Kasumi-1 (cell line): ENCODE measurements at regions not wholly inside any gene's neighbourhood (a gene's known extent, or its start where the extent isn't known, plus 50 kb on each side); places are given as distances from the start of the nearest gene placed in this dataset.
"Not testable (repeated sequence)": the region's sequence is repeated elsewhere in the genome, so short reads cannot be mapped to it uniquely, and the experiment has no call there.

Experiments used
- DNase-seq, 2 experiments: peaks; one replicate each; lab custom pipeline; 2025; lab: John Stamatoyannopoulos, UW

DNA sequence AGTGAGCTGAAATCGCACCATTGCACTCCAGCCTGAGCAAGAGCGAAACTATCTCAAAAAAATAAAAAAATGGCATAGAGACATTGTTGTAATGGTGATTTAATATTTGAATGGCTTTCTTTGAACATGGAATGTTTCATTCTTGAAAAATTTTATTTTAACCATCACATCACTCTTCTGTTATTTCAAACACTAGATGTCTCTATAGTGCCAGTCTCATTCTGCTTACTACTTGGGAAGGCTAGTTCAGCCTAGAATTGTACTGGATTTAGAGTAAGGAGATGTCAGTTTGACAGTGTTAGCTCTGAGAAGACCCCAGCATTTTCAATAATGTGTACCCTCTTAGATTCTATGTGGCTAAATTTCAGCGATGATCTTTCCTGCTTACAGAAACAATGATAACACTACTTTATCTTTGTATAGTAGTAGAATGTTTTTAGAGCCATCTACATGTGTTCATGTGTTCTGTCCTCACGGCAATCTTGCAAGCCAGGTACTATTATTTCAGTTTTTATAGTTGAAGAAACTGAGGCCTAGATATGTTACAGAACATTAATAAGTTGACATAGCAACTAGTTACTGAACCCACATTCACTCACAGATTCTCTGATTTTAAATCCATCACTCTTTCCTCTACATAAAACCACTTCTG, 142.9 kb upstream of the ZSWIM2 start:
- peak; percentile 10 to 17 for DNase-seq

DNA sequence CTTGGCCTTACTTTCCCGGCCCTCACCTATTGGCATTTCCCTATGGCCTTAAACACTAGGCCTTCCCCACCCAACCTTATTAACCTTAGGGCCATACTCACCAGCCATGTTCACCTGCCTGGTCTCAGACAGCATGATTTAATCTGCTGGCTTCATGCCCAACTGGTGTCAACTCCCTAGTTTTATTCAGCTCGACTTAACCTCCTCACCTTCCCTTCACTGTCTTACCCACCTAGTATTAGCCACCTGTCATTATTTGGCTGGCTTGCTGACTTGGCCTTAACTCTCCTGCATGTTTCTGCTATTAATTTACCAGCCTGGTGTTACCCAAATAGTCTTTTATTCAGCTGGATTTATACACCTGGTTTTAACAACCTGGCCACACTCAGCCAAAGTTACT, 136.0 kb upstream of the ZSWIM2 start:
- no peak for DNase-seq

DNA sequence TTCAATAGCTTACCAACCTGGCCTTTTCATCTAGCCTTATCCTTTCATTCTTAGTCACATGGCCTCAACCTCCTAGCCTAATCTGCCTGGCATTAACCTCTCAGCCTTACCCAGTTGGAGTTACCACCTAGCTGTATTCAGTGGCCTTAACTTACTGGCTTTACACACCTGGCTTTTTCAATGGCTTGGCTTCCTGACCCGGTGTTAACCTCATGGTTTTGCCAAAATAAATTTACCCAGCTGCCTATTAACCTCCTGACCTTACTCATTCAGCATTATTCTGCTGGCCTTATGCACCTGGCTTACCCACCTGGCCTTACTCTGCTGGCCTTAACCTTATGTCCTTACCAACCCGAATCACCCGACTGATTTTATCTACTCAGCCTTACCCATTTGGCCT, 135.5 kb upstream of the ZSWIM2 start:
- no peak for DNase-seq

DNA sequence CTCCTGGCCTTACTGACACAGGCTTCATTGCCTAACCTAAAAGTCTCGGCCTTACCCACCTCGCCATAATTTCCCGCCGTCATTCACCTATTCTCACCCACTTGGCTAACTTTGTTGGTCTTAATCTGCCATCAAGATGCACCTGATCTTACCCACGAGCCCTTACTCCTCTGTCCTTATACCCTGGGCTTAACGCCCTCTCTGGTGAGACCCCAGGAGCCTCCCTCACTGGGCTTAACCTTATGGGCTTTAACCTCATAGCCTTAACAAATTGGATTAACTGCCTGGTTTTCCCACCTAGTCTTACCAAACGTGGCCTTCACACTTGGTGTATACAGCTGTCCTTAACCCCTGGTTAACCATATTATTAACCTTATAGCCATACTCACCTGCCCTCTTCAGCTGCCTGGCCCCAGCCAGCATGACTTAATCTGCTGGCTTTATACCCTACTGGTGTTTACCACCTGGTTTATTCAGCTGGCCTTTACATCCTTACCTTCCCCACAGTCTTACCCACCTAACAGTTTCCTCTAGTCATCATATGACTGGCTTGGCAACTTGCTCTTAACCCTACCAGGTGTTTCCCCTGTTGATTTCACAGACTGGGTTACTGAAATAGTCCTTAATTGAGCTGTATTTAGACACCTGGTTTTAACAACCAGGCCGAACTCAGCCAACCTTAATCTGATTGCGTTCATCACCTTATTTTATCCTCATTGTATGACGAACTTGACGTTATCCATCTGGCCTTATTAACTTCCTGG, 132.0 kb upstream of the ZSWIM2 start:
- DNase-seq: no peak

DNA sequence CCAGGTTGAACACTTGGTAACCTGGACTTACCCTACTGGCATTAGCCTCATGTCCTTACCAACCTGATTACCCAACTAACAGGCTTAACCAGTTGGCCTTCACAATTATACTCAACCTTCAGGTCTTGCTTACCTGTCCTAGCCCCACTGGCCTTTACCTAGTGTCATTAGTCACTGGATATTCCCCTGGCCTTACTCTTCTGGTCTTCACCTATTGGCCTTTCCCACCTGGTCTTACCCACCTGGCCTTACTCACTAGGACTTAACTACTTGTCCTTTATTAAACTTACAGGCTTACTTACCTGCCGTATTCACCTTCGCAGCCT, 131.1 kb upstream of the ZSWIM2 start:
- DNase-seq: no peak

DNA sequence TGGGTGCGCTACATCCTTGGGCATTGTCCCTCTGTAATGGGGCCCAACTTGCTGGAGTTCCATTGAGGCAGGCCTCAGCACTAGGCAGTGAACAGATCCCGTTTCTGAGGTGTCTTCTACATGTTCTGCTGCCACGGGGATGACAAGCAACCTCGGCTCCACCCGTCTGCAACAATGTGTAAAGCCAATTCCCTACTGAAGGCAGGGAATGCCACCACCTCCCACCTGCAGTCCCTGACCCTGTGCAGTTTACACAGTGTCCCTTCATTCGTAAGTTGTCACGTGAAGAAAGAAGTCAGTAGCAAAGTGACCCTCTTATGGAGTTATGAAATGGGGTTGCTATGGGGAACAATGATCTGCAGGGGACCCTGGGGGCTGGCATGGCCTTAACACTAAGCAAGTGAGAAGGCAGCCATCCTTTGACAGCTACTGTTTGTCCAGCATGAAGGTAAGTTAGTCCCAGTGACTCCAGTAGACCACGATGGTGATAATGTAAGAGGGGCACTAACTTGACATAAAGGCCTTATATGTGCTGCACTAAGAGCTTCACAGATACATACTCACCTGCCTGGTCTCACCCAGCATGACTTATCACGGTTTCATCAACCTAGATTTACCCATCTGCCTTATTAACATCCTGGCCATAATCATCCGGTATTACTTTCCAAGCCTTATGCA, 130.6 kb upstream of the ZSWIM2 start:
- DNase-seq: no peak

DNA sequence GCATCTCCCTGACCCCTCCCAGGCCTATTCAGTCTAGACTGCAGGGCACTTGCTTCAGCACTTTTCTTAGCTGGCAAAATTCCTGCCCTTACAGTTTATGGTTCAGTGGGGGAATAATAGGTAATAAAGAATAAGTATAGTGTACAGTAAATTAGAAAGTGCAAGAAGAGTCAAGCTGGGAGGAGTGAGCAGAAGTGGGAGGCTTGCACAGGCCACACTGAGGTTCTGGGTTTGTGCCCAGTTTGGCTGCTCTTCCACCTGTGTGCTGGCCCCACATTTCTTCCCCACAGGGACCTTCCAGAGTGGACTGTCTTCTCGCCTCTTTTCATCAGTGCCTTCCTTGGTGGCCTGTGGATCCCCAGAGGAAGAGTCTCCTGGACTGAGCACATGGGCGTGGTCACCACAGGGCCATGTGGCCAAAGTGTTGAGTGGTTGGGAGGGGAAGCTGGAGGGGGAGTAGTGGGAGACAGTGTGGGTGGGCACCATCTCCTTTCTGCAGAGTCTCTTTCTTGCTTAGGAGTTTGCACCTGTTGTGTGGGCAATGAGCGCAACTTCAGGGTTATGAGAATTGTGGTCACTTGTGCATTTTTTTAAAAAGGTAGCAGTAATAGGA, 128.6 kb upstream of the ZSWIM2 start:
- DNase-seq: no peak

DNA sequence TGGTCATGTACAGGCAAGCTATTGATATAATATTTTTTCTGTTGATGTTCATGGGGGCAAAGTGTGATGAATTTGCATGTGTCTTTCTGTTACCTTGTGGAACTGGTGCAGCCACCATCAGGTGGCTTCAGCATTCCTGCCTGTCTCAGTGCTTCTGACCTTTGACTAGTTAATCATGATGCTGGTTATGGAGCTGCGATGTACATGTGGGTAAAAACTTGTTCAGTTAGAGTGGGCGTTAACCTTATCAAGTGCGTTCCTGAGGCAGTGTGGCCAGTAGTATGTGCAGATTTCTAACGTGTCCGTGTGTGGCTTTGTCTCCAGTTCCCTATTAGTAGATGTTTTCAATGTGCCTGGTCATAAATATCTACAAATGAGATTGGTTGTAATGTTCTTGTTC, 127.4 kb upstream of the ZSWIM2 start:
- DNase-seq: no peak

DNA sequence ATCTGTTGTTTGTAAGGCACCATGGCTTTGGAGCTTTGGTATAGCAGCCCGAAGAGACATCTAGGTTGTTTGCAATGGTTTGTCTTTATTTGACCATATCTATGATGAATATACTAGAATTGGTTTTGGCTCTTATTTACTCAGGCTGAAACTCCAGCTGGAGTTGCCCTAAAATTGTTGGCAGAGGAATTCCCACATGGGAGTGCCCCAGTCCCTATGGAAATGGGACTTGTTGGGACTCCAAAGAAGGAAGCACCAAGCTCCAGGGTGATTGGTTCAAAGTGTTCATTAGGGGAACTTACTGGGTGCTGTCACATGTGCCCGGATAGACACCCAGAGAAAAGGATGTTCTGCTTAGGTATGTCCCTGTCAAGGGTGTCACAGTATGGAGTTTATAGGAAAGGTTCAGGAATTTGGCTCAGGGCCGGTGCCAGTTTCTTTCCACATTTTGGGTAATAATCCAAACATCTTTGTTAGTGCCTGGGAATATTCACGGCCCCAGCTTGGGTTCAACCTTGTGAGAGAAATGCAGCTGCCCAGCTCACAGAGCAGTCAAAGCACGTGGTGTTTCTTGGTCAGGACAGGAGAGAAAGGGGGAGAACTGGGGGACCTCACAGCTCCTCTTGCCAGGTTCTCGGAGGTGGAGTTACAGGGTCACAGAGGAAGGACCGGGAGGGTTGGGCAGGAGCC, 123.5 kb upstream of the ZSWIM2 start:
- DNase-seq: no peak

DNA sequence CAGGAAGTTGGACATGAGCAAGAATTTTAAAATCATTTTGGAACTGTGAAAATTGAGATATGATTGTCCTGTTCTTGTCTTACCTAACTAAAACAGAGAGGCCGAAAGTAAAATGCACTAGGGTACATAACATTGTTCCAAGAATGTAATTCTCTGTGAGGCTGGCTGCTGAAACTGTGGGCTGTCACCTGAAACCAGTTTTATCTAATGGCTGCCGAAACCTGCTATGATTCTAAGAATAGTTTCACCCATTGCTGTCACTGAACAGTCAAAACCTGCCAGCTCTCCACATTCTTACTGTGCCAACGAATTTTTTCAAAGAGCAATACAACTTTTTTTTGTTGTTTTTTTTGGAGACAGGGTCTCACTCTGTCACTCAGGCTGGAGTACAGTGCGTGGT, 119.3 kb upstream of the ZSWIM2 start:
- DNase-seq: no peak

DNA sequence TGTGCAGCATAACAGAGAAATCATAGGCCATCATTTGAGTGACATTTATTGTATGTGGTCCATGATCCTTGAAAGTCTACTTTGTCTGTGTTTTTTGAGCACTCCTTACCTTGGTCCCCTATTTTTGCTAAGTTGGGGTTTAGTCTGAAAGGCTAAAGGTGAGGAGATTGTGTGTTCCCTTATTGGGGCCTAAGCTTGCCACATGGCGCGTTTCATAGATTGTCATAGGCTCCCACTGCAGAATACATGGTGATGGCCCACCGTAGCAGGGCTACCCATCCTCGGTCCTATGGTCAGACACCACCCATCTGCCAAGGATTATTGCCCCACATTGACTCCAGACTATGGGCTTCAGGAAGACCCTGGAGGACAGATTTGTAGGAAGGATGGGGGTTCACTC, 117.0 kb upstream of the ZSWIM2 start:
- no peak for DNase-seq

DNA sequence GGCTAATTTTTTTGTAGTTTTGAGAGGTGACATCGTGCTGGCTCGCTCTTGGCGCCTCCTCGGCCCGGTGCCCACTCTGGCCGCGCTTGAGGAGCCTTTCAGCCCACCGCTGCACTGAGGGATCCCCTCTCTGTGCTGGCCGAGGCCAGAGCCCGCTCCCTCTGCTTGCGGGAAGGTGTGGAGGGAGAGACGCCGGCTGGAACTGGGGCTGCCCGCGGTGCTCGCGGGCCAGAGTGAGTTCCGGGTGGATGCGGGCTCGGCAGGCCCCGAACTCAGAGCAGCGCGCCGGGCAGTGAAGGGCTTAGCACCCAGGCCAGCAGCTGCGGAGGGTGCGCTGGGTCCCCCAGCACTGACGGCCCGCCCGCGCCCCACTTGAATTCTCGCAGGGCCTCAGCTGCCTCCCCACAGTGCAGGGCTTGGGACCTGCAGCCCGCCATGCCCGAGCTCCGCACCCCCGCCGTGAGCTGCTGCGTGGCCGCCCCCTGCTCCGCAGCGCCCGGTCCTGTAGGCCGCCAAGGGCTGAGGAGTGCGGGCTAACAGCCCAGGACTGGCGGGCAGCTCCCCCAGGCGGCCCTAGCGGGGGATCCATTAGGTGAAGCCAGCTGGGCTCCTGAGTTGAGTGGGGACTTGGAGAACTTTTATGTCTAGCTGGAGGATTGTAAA, 113.2 kb upstream of the ZSWIM2 start:
- no peak for DNase-seq

DNA sequence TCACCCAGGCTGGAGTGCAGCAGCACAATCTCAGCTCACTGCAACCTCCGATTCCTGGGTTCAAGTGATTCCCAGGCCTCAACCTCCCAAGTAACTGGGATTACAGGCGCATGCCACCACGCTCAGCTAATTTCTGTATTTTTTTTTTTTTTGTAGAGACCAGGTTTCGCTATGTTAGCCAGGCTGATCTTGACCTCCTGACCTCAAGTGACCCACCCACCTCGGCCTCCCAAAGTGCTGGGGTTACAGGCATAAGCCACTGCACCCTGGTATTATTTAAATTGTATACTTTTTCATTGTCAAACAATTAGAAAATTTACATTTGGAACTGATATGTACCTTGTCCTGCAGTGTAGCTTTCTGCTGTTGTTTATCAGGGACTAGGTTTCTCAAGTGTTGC, 111.3 kb upstream of the ZSWIM2 start:
- not testable (repeated sequence) for DNase-seq

DNA sequence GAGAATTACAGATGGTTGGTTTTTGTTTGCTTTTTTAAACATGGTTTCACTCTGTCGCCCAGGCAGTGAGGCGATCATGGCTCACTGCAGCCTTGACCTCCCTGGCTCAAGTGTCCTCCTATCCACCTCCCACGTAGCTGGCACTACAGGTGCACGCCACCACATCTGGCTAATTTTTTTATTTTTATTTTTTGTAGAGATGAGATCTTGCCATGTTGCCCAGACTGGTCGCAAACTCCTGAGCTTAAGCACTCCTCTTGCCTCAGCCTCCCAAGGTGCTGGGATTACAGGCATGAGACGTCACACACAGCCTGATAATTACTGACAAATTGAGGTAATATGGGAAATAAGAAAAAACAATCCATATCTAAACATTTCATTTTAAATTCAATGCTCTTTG, 110.5 kb upstream of the ZSWIM2 start:
- DNase-seq: no peak

DNA sequence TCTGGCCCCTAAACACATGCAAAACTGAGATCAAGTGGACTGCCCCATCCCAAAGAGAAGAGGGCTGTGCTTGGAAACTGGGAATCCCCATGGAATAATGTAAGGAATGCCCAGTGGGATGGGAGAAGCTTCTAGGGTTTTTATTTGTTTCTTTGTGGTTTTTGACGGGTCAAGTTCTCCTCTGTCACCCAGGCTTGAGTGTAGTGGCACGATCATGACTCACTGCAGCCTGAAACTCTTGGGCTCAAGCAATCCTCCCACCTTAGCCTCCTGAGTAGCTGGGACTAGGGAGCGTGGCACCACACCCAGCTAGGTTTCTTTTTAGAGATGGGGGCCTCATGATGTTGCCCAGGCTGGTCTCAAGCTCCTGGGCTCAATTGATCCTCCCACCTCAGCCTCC, 101.7 kb upstream of the ZSWIM2 start:
- no peak for DNase-seq

DNA sequence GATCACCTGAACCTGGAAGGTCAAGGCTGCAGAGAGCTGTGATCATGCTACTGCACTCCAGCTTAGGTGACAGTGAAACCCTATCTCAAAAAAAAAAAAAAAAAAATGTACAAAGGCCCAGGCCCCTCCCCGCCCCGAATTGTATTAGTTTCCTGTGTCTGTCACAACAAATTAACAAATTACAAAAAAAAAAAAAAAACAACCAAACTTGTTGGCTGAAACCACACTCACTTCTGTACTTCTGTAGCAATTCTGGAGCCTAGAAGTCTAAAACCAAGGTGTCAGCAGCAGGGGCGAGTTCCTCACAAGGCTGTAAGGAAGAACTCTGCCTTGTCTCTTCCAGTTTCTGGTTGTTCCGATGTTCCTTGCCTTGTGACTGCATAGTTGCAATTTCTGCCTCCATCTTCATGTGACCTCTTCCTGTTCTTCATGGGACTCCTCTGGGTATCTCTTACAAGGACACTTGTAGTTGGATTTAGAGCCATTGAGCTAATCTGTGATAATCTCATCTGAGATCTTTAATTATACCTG, 100.8 kb upstream of the ZSWIM2 start:
- no peak for DNase-seq

DNA sequence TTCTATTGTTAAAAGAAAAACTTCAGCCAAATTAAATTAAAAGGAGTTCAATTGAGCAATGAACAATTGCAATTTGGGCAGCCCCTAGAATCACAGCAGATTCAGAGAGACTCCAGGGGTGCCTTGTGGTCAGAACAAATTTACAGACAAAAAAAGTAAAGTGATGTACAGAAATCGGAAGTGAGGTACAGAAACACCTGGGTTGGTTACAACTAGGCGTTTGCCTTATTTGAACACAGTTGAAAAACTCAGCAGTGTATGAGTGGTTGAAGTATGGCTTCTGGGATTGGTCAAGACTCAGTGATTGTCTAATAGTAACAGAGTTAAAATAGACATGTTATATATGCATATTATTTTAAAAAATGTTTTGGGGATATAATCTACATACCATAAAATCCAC, 98.5 kb upstream of the ZSWIM2 start:
- DNase-seq: no peak

DNA sequence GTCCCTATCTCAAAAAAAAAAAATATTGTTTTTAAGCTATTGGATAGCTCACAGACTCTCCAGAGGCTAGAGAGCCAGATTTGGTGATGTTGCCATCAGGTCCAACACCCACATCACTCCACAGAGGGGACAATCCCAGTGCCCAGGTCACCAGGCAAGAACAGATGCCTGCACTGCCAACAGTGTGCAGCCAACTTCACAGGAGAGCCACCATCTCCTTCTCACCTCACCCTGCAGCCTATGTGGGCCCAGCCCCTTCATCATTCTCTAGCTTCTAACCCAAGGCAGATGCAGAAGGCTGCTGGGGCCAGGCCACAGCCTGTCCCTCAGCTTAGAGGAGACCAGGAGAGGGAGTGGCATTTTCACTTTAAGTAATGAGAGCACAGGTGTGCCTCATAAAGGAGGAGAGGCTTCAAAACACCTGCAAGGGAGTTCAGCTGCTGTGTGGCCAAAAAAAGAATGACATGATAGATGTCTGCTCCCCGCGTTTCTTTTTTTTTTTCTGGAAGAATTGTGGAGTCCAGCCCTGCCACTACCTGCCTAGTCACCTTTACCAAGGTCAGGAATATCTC, 98.0 kb upstream of the ZSWIM2 start:
- DNase-seq: no peak

DNA sequence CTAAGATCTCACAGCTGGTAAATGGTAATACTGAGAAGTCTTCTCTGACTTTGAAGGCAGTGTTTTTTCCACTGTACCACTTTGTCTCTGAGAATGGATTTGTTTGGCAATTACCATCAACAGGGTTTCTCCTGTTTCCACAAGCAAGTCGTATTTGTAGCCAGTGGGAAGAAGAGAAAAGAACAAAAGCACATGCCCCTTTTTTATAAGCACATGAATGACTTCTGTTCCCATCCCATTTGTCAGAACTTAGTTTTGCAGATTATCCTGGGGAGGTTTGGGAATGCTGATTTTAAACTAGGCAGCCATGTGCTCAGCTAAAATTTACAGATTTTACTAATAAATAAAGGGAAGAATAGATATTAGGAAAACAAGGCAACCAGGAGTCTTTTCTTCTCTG, 92.9 kb upstream of the ZSWIM2 start:
- DNase-seq: no peak

DNA sequence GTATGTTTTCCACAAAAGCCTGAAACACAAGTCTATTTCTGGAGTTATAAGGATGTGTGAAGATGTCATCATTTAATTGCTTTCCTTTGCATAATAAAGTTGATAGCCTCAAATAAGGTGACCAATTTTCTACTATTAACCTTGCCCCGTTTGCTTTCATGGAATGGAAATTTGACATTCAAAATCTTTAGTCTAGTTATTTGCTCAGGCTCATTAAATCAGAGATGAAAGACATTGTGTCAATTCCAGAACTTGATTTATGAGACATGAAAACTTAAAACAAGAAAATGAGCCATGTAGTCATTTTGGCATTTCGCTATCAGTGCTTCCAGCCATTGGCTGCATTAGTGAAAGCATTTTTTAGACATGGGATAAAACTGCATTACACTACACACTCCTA, 91.5 kb upstream of the ZSWIM2 start:
- no peak for DNase-seq

DNA sequence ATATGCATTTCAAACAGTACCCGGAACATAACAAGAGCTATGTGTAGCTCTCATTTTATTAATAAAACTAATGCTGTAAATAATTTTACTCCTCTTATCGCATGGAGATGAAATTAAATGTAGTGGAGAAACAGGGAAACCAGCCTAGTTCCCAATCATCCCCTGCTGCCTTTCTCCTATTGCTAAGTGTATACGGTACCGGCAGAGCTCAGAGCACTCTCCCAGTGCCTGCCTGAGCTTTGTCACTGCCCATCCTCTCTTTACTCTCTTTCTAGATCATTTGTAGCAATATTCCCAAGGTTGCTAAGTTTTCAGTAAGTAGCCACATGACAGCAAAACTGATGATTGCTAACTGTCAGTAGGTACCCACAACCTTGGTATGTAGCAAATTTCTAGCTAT, 85.5 kb upstream of the ZSWIM2 start:
- no peak for DNase-seq

DNA sequence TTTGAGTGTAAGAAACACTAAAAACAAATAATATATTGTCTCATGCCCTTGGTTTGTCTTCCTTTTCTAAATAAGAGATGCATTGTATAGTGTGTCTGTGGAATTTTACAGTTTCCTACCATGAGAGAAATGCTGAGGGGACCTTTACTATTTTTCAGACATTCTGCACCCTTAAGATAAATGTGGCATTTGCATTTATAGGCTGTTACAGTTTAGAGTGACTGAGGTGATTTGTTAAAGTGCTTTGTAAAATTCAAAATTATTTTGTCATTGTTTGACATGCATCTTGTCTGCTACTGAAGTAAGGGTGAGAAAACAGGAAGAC, 78.9 kb upstream of the ZSWIM2 start:
- DNase-seq: no peak
